Frontal cortex (tissue), 3 donors: ENCODE measurements at regions not wholly inside any gene's neighbourhood (a gene's known extent, or its start where the extent isn't known, plus 50 kb on each side); places are given as distances from the start of the nearest gene placed in this dataset.
A peak's percentile ranks its signal among the peaks of the same experiment; 100 is the strongest.
"Not testable (repeated sequence)": the region's sequence is repeated elsewhere in the genome, so short reads cannot be mapped to it uniquely, and the experiment has no call there.

ENCODE experiments used
- DNase-seq, 2 donors: peaks; one replicate each; pipeline ENCODE4 v3.0.0; 2012; ENCODE audit warnings: low spot score in 2 of 2
- FAIRE-seq: peaks from 2 replicates; lab custom pipeline; 2012; peaks lifted over from hg19 to GRCh38; lab: Jason Lieb, UNC
- donor health status: control.
- donor health status: control.
- donor health status: control.

GRCh38 chr10:121690152-121690848 lies 92.1 kb upstream of the FGFR2 start:
- FAIRE-seq, result no peak
- DNase-seq, result no peak

- no peak for DNase-seq
- FAIRE-seq, result no peak
Measured at GRCh38 chr10:121687095-121687813, 89.0 kb upstream of the FGFR2 start.

GRCh38 chr10:121684276-121684675 lies 86.0 kb upstream of the FGFR2 start:
- FAIRE-seq, result no peak

GRCh38 chr10:121683816-121684215 lies 85.6 kb upstream of the FGFR2 start:
- DNase-seq (no peak), FAIRE-seq (no peak)

More at GRCh38 chr10:121684276-121684675, 86.0 kb upstream of the FGFR2 start:
- no peak for DNase-seq

- FAIRE-seq (no peak), DNase-seq (no peak)
Measured at GRCh38 chr10:121683366-121683765, 85.1 kb upstream of the FGFR2 start.

- DNase-seq, result no peak
- no peak for FAIRE-seq
Measured at GRCh38 chr10:121681997-121682687, 83.9 kb upstream of the FGFR2 start.

- no peak for FAIRE-seq
- DNase-seq, result no peak
Measured at GRCh38 chr10:121680879-121681655, 82.8 kb upstream of the FGFR2 start.

- no peak for FAIRE-seq
- DNase-seq, result no peak
Measured at GRCh38 chr10:121679916-121680315, 81.7 kb upstream of the FGFR2 start.

GRCh38 chr10:121678631-121679174 lies 80.5 kb upstream of the FGFR2 start:
- DNase-seq (no peak), FAIRE-seq (no peak)

GRCh38 chr10:121677880-121678279 lies 79.6 kb upstream of the FGFR2 start:
- no peak for DNase-seq
- no peak for FAIRE-seq

GRCh38 chr10:121675344-121675743 lies 77.1 kb upstream of the FGFR2 start:
- no peak for FAIRE-seq
- no peak for DNase-seq

GRCh38 chr10:121674885-121675284 lies 76.6 kb upstream of the FGFR2 start:
- FAIRE-seq (no peak), DNase-seq (no peak)

- DNase-seq (no peak), FAIRE-seq (no peak)
Measured at GRCh38 chr10:121672733-121673132, 74.5 kb upstream of the FGFR2 start.

- DNase-seq, FAIRE-seq: not testable (repeated sequence)
Measured at GRCh38 chr10:121669840-121670239, 71.6 kb upstream of the FGFR2 start.

GRCh38 chr10:121669028-121669374 lies 70.8 kb upstream of the FGFR2 start:
- DNase-seq, result no peak
- no peak for FAIRE-seq

- FAIRE-seq (no peak), DNase-seq (peak in 1 of 2 donors; percentile 44)
Measured at GRCh38 chr10:121668314-121669027, 70.2 kb upstream of the FGFR2 start.

- DNase-seq, result no peak
- no peak for FAIRE-seq
Measured at GRCh38 chr10:121667948-121668313, 69.7 kb upstream of the FGFR2 start.

- no peak for DNase-seq
- FAIRE-seq, result no peak
Measured at GRCh38 chr10:121665809-121666208, 67.6 kb upstream of the FGFR2 start.

GRCh38 chr10:121664671-121665070 lies 66.4 kb upstream of the FGFR2 start:
- DNase-seq (no peak), FAIRE-seq (no peak)
